ENCODE measurements at regions not wholly inside any gene's neighbourhood (a gene's known extent, or its start where the extent isn't known, plus 50 kb on each side); places are given as distances from the start of the nearest gene placed in this dataset.
"Not testable (repeated sequence)": the region's sequence is repeated elsewhere in the genome, so short reads cannot be mapped to it uniquely, and the experiment has no call there.

- TF ChIP-seq JUND (IDR thresholded peaks at IDR 0.05; ENCODE audit: low read depth): no peak
- DNase-seq (ENCODE audit: low read depth in 1 of 2, low spot score in 1 of 2): no peak
- in situ Hi-C loops (cut with HindIII; ENCODE audit: low pct_unique_long_range_greater_than_20kb, low sequenced_read_pairs): no loop called here
Observed at GRCh38 chr17:79560527-79560926, 50.3 kb downstream of the RBFOX3 start.

DNA sequence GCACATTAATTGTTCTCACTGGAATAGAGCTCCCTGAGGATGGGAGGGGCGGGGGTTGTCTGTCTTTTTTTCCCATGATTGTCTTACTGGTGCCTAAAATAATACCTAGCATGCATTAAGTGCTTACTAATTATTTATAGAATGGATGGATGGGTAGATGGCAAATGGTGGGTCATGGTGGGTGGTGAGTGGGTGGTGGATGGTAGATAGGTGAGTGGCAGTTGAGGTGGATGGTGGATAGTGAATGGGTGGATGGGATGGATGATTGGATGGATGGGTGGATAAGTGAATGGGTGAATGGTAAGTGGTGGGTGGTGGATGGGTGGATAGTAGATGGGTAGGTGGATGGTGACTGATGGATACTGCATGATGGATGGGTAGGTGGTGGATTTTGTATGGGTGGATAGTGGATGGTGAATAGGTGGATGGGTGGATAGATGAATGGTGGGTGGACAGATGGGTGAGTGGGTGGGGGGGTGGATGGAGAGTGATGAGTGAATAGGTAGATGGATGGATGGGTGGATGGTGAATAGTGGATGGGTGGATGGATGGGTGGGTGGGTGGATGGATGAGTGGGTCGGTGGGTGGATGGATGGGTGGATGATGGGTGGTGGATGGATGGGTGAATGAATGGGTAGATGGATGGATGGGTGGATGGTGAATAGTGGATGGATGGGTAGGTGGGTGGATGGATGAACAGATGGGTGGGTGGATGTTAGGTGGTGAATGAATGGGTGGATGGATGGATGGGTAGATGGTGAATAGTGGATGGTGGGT lies 51.6 kb downstream of the RBFOX3 start:
- no peak for DNase-seq (ENCODE audit: low read depth in 1 of 2, low spot score in 1 of 2)
- no peak for TF ChIP-seq JUND (IDR thresholded peaks at IDR 0.05; ENCODE audit: low read depth)
- in situ Hi-C loops (cut with HindIII; ENCODE audit: low pct_unique_long_range_greater_than_20kb, low sequenced_read_pairs): no loop called here

DNA sequence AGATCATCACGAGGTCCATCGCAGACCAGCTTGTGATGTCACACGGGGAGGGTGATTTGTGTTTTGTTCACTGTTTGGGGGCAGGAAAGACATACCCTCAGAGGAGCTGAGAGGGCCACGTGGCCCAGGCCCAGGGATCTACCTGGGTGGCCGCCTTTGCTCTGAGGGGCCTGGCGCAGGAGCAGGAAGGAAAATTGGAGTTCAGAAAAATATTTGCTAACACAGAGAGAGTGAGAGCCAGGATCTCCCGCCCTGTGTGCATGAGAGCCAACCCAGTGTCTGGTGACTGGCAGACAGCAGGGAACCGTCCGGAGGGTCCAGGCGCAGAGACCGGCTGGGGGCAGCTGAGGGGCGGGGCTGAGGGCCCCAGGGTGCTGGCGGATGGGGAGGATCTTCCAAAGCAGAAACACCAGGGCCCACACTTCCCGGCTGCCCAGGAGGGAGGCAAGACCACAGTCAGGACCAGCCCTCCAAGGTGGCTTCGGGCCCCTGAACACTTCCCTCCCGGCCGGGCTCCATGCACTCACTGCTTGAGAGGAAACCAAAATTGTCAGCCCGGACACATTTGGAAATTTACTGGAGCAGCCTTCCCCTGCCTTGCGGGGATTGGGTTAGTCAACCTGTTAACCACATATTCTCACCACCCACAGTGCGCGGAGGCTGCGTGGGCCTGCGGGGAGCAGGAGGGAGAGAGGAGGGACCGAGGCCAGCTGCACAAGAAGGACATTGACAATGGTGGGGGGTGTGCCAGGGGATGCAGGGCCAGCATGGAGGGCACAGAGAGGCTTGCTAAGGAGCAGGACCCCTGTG lies 52.6 kb downstream of the RBFOX3 start:
- TF ChIP-seq JUND (IDR thresholded peaks at IDR 0.05; ENCODE audit: low read depth): no peak
- in situ Hi-C loops (cut with HindIII; ENCODE audit: low pct_unique_long_range_greater_than_20kb, low sequenced_read_pairs): no loop called here
- DNase-seq (ENCODE audit: low read depth in 1 of 2, low spot score in 1 of 2): no peak

GRCh38 chr17:79557276-79558090 lies 53.4 kb downstream of the RBFOX3 start:
- in situ Hi-C loops (cut with HindIII; ENCODE audit: low pct_unique_long_range_greater_than_20kb, low sequenced_read_pairs): no loop called here
- no peak for TF ChIP-seq JUND (IDR thresholded peaks at IDR 0.05; ENCODE audit: low read depth)
- no peak for DNase-seq (ENCODE audit: low read depth in 1 of 2, low spot score in 1 of 2)

DNA sequence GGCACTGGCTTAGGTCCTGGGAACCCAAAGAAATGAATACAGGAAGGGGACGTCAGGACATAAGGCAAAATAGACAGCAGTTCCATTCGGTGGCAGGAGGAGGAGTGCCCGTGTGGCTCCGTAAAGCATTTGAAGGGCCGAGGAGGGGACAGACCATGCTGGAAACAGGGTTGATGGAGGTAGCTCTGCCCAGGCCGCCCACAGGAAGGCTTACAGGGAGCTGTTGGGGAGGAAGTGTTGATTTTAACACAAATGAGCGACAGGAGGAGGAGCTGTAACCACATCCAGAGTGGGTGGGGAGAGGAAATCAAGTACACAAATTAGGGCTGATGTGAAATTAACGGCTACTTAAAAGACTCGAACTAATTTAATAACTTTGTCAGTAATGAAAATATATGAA lies 54.6 kb downstream of the RBFOX3 start:
- in situ Hi-C loops (cut with HindIII; ENCODE audit: low pct_unique_long_range_greater_than_20kb, low sequenced_read_pairs): no loop called here
- no peak for TF ChIP-seq JUND (IDR thresholded peaks at IDR 0.05; ENCODE audit: low read depth)
- DNase-seq (ENCODE audit: low read depth in 1 of 2, low spot score in 1 of 2): no peak

DNA sequence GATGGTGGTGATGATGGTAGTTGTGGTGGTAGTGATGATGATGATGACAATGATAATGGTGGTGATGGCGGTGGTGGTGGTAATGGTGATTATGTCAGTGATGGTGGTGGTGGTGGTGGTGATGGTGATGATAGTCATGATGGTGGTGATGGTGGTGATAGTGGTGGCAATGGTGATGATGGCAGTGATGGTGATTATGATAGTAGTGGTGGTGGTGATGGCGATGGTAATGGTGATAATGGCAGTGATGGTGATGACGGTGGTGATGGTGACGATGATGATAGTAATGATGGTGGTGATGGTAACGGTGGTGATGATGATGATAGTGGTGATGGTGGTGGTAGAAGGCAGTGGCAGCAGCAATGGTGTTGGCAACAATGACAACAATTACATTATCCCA lies 55.3 kb downstream of the RBFOX3 start:
- no peak for TF ChIP-seq JUND (IDR thresholded peaks at IDR 0.05; ENCODE audit: low read depth)
- DNase-seq (ENCODE audit: low read depth in 1 of 2, low spot score in 1 of 2): no peak
- in situ Hi-C loops (cut with HindIII; ENCODE audit: low pct_unique_long_range_greater_than_20kb, low sequenced_read_pairs): no loop called here

- in situ Hi-C loops (cut with HindIII; ENCODE audit: low pct_unique_long_range_greater_than_20kb, low sequenced_read_pairs); DNase-seq (ENCODE audit: low read depth in 1 of 2, low spot score in 1 of 2): not testable (repeated sequence)
Observed at GRCh38 chr17:79554346-79554745, 56.5 kb downstream of the RBFOX3 start.

- no peak for DNase-seq (ENCODE audit: low read depth in 1 of 2, low spot score in 1 of 2)
- in situ Hi-C loops (cut with HindIII; ENCODE audit: low pct_unique_long_range_greater_than_20kb, low sequenced_read_pairs): no loop called here
- TF ChIP-seq JUND (IDR thresholded peaks at IDR 0.05; ENCODE audit: low read depth): no peak
Observed at GRCh38 chr17:79552824-79553223, 58.0 kb downstream of the RBFOX3 start.

GRCh38 chr17:79552405-79552804 lies 58.4 kb downstream of the RBFOX3 start:
- no peak for DNase-seq (ENCODE audit: low read depth in 1 of 2, low spot score in 1 of 2)
- in situ Hi-C loops (cut with HindIII; ENCODE audit: low pct_unique_long_range_greater_than_20kb, low sequenced_read_pairs): no loop called here
- no peak for TF ChIP-seq JUND (IDR thresholded peaks at IDR 0.05; ENCODE audit: low read depth)

DNA sequence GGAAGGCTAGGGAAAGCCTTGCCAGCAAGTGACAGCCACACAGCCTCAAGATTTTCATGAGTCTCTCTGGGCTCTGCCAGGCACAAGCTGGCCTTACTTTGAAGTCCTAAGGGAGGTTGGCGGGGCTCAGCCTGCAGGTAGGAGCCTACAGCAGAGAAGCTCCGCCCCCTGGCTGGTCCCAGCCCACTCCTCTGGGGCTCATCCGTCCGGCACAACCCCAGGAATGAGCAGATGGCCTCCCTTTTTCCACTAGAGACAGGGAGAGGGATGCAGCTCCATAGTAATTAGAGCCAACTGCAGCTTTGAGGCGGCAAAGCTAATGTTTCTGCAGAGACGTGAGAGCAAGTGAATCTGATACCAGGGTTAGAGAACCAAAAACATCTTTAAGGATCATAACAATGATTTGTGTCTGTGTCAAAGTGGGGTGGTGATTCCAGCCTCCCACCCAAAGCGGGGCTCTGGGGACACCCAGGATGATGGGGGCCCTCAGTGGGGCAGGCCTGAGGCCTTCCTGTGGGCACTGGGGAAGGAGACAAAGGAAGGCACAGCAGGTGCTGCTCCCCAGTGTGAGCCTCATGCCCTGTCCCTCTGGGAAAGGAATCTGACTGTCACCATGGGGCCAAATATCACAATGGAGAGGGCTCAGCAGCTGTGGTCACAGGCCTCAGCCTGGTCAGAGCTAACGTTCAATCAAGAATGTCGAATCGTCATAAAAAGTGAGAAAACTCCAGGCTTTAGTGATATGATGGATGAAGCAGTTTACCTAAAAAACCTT lies 61.5 kb downstream of the RBFOX3 start:
- DNase-seq (ENCODE audit: low read depth in 1 of 2, low spot score in 1 of 2): no peak
- in situ Hi-C loops (cut with HindIII; ENCODE audit: low pct_unique_long_range_greater_than_20kb, low sequenced_read_pairs): no loop called here
- TF ChIP-seq JUND (IDR thresholded peaks at IDR 0.05; ENCODE audit: low read depth): no peak

GRCh38 chr17:79548116-79548515 lies 62.7 kb downstream of the RBFOX3 start:
- in situ Hi-C loops (cut with HindIII; ENCODE audit: low pct_unique_long_range_greater_than_20kb, low sequenced_read_pairs): no loop called here
- DNase-seq (ENCODE audit: low read depth in 1 of 2, low spot score in 1 of 2): no peak
- TF ChIP-seq JUND (IDR thresholded peaks at IDR 0.05; ENCODE audit: low read depth): no peak

DNA sequence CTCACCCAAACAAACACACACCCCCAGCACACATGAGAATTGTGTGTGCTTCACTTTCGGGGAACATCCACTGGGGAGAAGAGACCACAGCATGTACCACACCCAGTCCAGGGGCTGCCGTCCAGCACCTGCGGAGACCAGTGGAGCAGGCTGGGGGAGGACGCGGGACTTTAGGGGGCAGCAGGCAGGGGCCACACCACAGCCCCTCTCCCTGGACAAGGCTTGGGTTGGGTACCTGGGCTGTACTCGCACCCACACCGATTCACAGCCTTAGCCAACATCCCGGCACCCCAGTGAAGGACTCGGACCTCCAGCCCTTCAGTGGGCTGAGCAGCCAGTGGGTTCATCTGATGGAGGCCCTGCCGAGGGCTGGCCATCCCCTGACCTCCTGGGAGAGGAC lies 63.3 kb downstream of the RBFOX3 start:
- in situ Hi-C loops (cut with HindIII; ENCODE audit: low pct_unique_long_range_greater_than_20kb, low sequenced_read_pairs): no loop called here
- no peak for DNase-seq (ENCODE audit: low read depth in 1 of 2, low spot score in 1 of 2)

DNA sequence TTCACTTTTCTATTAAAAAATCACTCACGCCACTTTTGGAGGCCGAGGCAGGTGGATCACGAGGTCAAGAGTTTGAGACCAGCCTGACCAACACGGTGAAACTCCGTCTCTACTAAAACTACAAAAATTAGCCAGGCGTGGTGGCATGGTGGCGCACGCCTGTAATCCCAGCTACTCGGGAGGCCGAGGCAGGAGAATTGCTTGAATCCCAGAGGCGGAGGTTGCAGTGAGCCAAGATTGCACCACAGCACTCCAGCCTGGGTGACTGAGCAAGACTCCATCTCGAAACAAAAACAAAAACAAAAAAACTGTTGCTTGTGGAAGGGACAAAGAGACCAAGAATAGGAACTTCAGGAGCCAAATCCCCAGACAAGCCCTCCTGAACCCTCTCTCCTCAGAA lies 63.7 kb downstream of the RBFOX3 start:
- in situ Hi-C loops (cut with HindIII; ENCODE audit: low pct_unique_long_range_greater_than_20kb, low sequenced_read_pairs): not testable (repeated sequence)

More for the DNA sequence above, 63.3 kb downstream of the RBFOX3 start:
- no peak for TF ChIP-seq JUND (IDR thresholded peaks at IDR 0.05; ENCODE audit: low read depth)

More for the DNA sequence above, 63.7 kb downstream of the RBFOX3 start:
- DNase-seq (ENCODE audit: low read depth in 1 of 2, low spot score in 1 of 2): not testable (repeated sequence)
